DND-41 (cell line): ENCODE measurements at regions not wholly inside any gene's neighbourhood (a gene's known extent, or its start where the extent isn't known, plus 50 kb on each side); places are given as distances from the start of the nearest gene placed in this dataset.

ENCODE experiments used
- CTCF ChIP-seq: IDR thresholded peaks from 2 replicates; pipeline ENCODE4 v1.5.1; 2012; ENCODE audit warnings: borderline replicate concordance, low read length, moderate library complexity, mild to moderate bottlenecking; ENCODE audit not compliant: poor library complexity, severe bottlenecking; ENCODE audit errors: extremely low read depth
- EZH2 ChIP-seq: IDR thresholded peaks from 3 replicates; pipeline ENCODE4 v1.6.1; 2012; ENCODE audit warnings: borderline replicate concordance, low read depth, mild to moderate bottlenecking, moderate library complexity, low read length, inconsistent platforms; ENCODE audit not compliant: severe bottlenecking

- no peak for TF ChIP-seq CTCF
- no peak for TF ChIP-seq EZH2
These were observed 89.0 kb upstream of the SPATA13 start for GRCh38 chr13:24071423-24072075.
